Tibial nerve (tissue), 3 donors: ENCODE measurements at regions not wholly inside any gene's neighbourhood (a gene's known extent, or its start where the extent isn't known, plus 50 kb on each side); places are given as distances from the start of the nearest gene placed in this dataset.

Source experiments
- POLR2A ChIP-seq, 2 donors: fragments of 450-650 bp; IDR thresholded peaks; one replicate each; pipeline ENCODE4 v1.6.1; 2017; ENCODE audit warnings: antibody characterized with exemption in 2 of 2, mild to moderate bottlenecking in 2 of 2, moderate library complexity in 2 of 2
- TF ChIP-seq, protein P1 (sequence below), 5 experiments: fragments of 200-600 bp in 3 of 5; fragments of 450-650 bp in 2 of 5; sonication (generic) in 3 of 5; IDR thresholded peaks; one replicate each; pipeline ENCODE4 v1.5.1; 2016 to 2019; ENCODE audit warnings: antibody characterized with exemption in 5 of 5, mild to moderate bottlenecking in 3 of 5, moderate library complexity in 2 of 5

DNA sequence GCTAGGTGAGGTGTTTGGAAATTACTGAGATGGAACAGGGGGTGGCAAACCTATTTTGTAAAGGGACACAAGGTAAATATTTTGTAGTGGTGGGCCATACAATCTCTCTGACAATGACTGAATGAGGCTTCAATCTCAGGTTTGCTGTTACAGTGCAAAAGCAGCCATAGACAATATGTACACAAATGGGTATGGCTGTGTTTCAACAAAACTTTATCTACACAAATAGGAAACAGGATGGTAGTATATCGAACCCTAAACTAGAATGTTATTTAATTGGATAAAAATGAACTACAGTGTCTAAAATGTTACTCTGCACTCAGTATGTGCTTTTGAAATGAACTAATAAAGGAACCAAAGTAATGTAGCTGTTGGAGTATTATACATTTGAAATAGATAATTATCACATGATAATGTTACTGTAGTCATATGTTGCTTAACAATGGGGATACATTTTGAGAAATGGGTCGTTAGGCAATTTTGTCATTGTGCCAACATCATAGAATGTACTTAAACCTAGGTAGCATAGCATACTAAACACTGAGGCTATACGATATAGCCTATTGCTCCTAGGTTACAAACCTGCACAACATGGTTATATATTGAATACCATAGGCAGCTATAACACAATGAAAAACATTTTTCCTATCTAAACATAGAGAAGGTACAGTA lies 495.2 kb upstream of the TBL1XR1 start:
- TF ChIP-seq, protein P1, sequence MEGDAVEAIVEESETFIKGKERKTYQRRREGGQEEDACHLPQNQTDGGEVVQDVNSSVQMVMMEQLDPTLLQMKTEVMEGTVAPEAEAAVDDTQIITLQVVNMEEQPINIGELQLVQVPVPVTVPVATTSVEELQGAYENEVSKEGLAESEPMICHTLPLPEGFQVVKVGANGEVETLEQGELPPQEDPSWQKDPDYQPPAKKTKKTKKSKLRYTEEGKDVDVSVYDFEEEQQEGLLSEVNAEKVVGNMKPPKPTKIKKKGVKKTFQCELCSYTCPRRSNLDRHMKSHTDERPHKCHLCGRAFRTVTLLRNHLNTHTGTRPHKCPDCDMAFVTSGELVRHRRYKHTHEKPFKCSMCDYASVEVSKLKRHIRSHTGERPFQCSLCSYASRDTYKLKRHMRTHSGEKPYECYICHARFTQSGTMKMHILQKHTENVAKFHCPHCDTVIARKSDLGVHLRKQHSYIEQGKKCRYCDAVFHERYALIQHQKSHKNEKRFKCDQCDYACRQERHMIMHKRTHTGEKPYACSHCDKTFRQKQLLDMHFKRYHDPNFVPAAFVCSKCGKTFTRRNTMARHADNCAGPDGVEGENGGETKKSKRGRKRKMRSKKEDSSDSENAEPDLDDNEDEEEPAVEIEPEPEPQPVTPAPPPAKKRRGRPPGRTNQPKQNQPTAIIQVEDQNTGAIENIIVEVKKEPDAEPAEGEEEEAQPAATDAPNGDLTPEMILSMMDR (IDR thresholded peaks at IDR 0.05), result no peak
- no peak for TF ChIP-seq POLR2A (IDR thresholded peaks at IDR 0.05)
